ENCODE measurements at regions not wholly inside any gene's neighbourhood (a gene's known extent, or its start where the extent isn't known, plus 50 kb on each side); places are given as distances from the start of the nearest gene placed in this dataset.

GRCh38 chr2:72048881-72049477 is 98.7 kb downstream of the CYP26B1 start:
- DNase-seq (ENCODE audit: low read depth, low spot score): no peak
- Histone ChIP-seq H3K4me3 (no peak overlapping the region), H3K9me3 (ENCODE audit: low read depth, low read length) (no peaks in the 10 kb centered on the region; the same call in 1 of the 2 replicates), H3K9ac (ENCODE audit: insufficient read length) (no peak overlapping the region), H3K36me3 (ENCODE audit: insufficient read depth, low read length) (no peaks in the 10 kb centered on the region), H3K27ac (no peak overlapping the region)
- no peak for TF ChIP-seq FOXP2 (optimal IDR thresholded peaks at IDR 0.05; ENCODE audit: control extremely low read depth, extremely low read length, insufficient read depth)
- no peak for TF ChIP-seq POLR2AphosphoS5 (IDR thresholded peaks at IDR 0.05; ENCODE audit: borderline replicate concordance, low read depth, low read length)
- no peak for TF ChIP-seq EZH2 (IDR thresholded peaks at IDR 0.05)

- Histone ChIP-seq H3K9ac (ENCODE audit: insufficient read length) (no peak overlapping the region), H3K27ac (no peak overlapping the region), H3K9me3 (ENCODE audit: low read depth, low read length) (no peaks in the 10 kb centered on the region; the same call in 1 of the 2 replicates), H3K36me3 (ENCODE audit: insufficient read depth, low read length) (no peaks in the 10 kb centered on the region), H3K4me3 (no peak overlapping the region)
- DNase-seq (ENCODE audit: low read depth, low spot score): no peak
- TF ChIP-seq EZH2 (IDR thresholded peaks at IDR 0.05) (no peak), POLR2AphosphoS5 (IDR thresholded peaks at IDR 0.05; ENCODE audit: borderline replicate concordance, low read depth, low read length) (no peak), FOXP2 (optimal IDR thresholded peaks at IDR 0.05; ENCODE audit: control extremely low read depth, extremely low read length, insufficient read depth) (no peak)
Measured at GRCh38 chr2:72043985-72044384, 103.7 kb downstream of the CYP26B1 start.

- H3K27ac ChIP-seq: no peak overlapping the region
- no peak for TF ChIP-seq EZH2 (IDR thresholded peaks at IDR 0.05)
- no peak for TF ChIP-seq POLR2AphosphoS5 (IDR thresholded peaks at IDR 0.05; ENCODE audit: borderline replicate concordance, low read depth, low read length)
- TF ChIP-seq FOXP2 (optimal IDR thresholded peaks at IDR 0.05; ENCODE audit: control extremely low read depth, extremely low read length, insufficient read depth): no peak
- H3K9me3 ChIP-seq (ENCODE audit: low read depth, low read length): no peaks in the 10 kb centered on the region; the same call in 1 of the 2 replicates
- no peak overlapping the region for H3K9ac ChIP-seq (ENCODE audit: insufficient read length)
- H3K4me3 ChIP-seq: no peak overlapping the region
- no peaks in the 10 kb centered on the region for H3K36me3 ChIP-seq (ENCODE audit: insufficient read depth, low read length)
- DNase-seq (ENCODE audit: low read depth, low spot score): no peak
Measured at GRCh38 chr2:72041638-72042111, 106.0 kb downstream of the CYP26B1 start.

- Histone ChIP-seq H3K9ac (ENCODE audit: insufficient read length) (no peak overlapping the region), H3K27ac (no peak overlapping the region), H3K36me3 (ENCODE audit: insufficient read depth, low read length) (no peaks in the 10 kb centered on the region), H3K9me3 (ENCODE audit: low read depth, low read length) (no peaks in the 10 kb centered on the region; the same call in 1 of the 2 replicates), H3K4me3 (no peak overlapping the region)
- TF ChIP-seq POLR2AphosphoS5 (IDR thresholded peaks at IDR 0.05; ENCODE audit: borderline replicate concordance, low read depth, low read length) (no peak), EZH2 (IDR thresholded peaks at IDR 0.05) (no peak), FOXP2 (optimal IDR thresholded peaks at IDR 0.05; ENCODE audit: control extremely low read depth, extremely low read length, insufficient read depth) (no peak)
- no peak for DNase-seq (ENCODE audit: low read depth, low spot score)
Measured at GRCh38 chr2:72040629-72041571, 106.8 kb downstream of the CYP26B1 start.

GRCh38 chr2:72038524-72038923 is 109.1 kb downstream of the CYP26B1 start:
- Histone ChIP-seq H3K36me3 (ENCODE audit: insufficient read depth, low read length) (no peaks in the 10 kb centered on the region), H3K4me3 (no peak overlapping the region), H3K9ac (ENCODE audit: insufficient read length) (no peak overlapping the region), H3K27ac (no peak overlapping the region), H3K9me3 (ENCODE audit: low read depth, low read length) (no peaks in the 10 kb centered on the region)
- TF ChIP-seq POLR2AphosphoS5 (IDR thresholded peaks at IDR 0.05; ENCODE audit: borderline replicate concordance, low read depth, low read length) (no peak), EZH2 (IDR thresholded peaks at IDR 0.05) (no peak), FOXP2 (optimal IDR thresholded peaks at IDR 0.05; ENCODE audit: control extremely low read depth, extremely low read length, insufficient read depth) (no peak)
- no peak for DNase-seq (ENCODE audit: low read depth, low spot score)

- Histone ChIP-seq H3K27ac (no peak overlapping the region), H3K9ac (ENCODE audit: insufficient read length) (no peak overlapping the region), H3K4me3 (no peak overlapping the region), H3K9me3 (ENCODE audit: low read depth, low read length) (no peaks in the 10 kb centered on the region), H3K36me3 (ENCODE audit: insufficient read depth, low read length) (no peaks in the 10 kb centered on the region)
- no peak for DNase-seq (ENCODE audit: low read depth, low spot score)
- no peak for TF ChIP-seq FOXP2 (optimal IDR thresholded peaks at IDR 0.05; ENCODE audit: control extremely low read depth, extremely low read length, insufficient read depth)
- no peak for TF ChIP-seq EZH2 (IDR thresholded peaks at IDR 0.05)
- TF ChIP-seq POLR2AphosphoS5 (IDR thresholded peaks at IDR 0.05; ENCODE audit: borderline replicate concordance, low read depth, low read length): no peak
Measured at GRCh38 chr2:72037261-72037666, 110.4 kb downstream of the CYP26B1 start.

GRCh38 chr2:72036595-72036994 is 111.1 kb downstream of the CYP26B1 start:
- H3K27ac ChIP-seq: no peak overlapping the region
- no peaks in the 10 kb centered on the region for H3K9me3 ChIP-seq (ENCODE audit: low read depth, low read length)
- no peaks in the 10 kb centered on the region for H3K36me3 ChIP-seq (ENCODE audit: insufficient read depth, low read length)
- no peak overlapping the region for H3K4me3 ChIP-seq
- no peak for DNase-seq (ENCODE audit: low read depth, low spot score)
- TF ChIP-seq EZH2 (IDR thresholded peaks at IDR 0.05): no peak
- TF ChIP-seq FOXP2 (optimal IDR thresholded peaks at IDR 0.05; ENCODE audit: control extremely low read depth, extremely low read length, insufficient read depth): no peak
- no peak for TF ChIP-seq POLR2AphosphoS5 (IDR thresholded peaks at IDR 0.05; ENCODE audit: borderline replicate concordance, low read depth, low read length)
- no peak overlapping the region for H3K9ac ChIP-seq (ENCODE audit: insufficient read length)

- H3K9me3 ChIP-seq (ENCODE audit: low read depth, low read length): no peaks in the 10 kb centered on the region
- H3K36me3 ChIP-seq (ENCODE audit: insufficient read depth, low read length): no peaks in the 10 kb centered on the region
- DNase-seq (ENCODE audit: low read depth, low spot score): no peak
- no peak for TF ChIP-seq EZH2 (IDR thresholded peaks at IDR 0.05)
- TF ChIP-seq POLR2AphosphoS5 (IDR thresholded peaks at IDR 0.05; ENCODE audit: borderline replicate concordance, low read depth, low read length): no peak
- no peak for TF ChIP-seq FOXP2 (optimal IDR thresholded peaks at IDR 0.05; ENCODE audit: control extremely low read depth, extremely low read length, insufficient read depth)
- H3K9ac ChIP-seq (ENCODE audit: insufficient read length): no peak overlapping the region
- H3K27ac ChIP-seq: no peak overlapping the region
- no peak overlapping the region for H3K4me3 ChIP-seq
Measured at GRCh38 chr2:72036173-72036545, 111.5 kb downstream of the CYP26B1 start.
